Neuronal stem cell (in vitro differentiated cells): ENCODE measurements at regions not wholly inside any gene's neighbourhood (a gene's known extent, or its start where the extent isn't known, plus 50 kb on each side); places are given as distances from the start of the nearest gene placed in this dataset.

Experiments used
- DNase-seq: peaks from one replicate; pipeline ENCODE4 v3.0.0-alpha.2; 2013; ENCODE audit warnings: low spot score
- H2AFZ ChIP-seq: one replicate; pipeline ENCODE4 v1.6.1; 2013; ENCODE audit warnings: mild to moderate bottlenecking, low read length, inconsistent platforms
- H2AK5ac ChIP-seq: 2 replicates; pipeline ENCODE4 v1.6.1; 2013; ENCODE audit warnings: low read depth, mild to moderate bottlenecking, inconsistent platforms, low read length, moderate library complexity, mixed read lengths
- H2BK120ac ChIP-seq: 2 replicates; pipeline ENCODE4 v1.6.1; 2013; ENCODE audit warnings: low read depth, mild to moderate bottlenecking, inconsistent platforms, low read length, moderate library complexity, mixed read lengths
- H2BK12ac ChIP-seq: one replicate; pipeline ENCODE4 v1.6.1; 2013; ENCODE audit warnings: low read length, inconsistent platforms
- H2BK15ac ChIP-seq: 2 replicates; pipeline ENCODE4 v1.6.1; 2013; ENCODE audit warnings: mild to moderate bottlenecking, low read length, inconsistent platforms, mixed read lengths
- H2BK5ac ChIP-seq: one replicate; pipeline ENCODE4 v1.6.1; 2013; ENCODE audit warnings: inconsistent platforms, mild to moderate bottlenecking, low read length, moderate library complexity
- H3K14ac ChIP-seq: one replicate; pipeline ENCODE4 v1.6.1; 2013; ENCODE audit warnings: low read length, inconsistent platforms
- H3K18ac ChIP-seq: 2 replicates; pipeline ENCODE4 v1.6.1; 2013; ENCODE audit warnings: low read length, inconsistent platforms
- H3K23ac ChIP-seq: 2 replicates; pipeline ENCODE4 v1.6.1; 2013; ENCODE audit warnings: low read depth, mild to moderate bottlenecking, mixed read lengths, low read length, inconsistent platforms; ENCODE audit not compliant: poor library complexity
- H3K27ac ChIP-seq: replicated peaks from 3 replicates; pipeline ENCODE4 v1.5.1; 2013; ENCODE audit warnings: low read length, inconsistent platforms
- H3K27me3 ChIP-seq, 3 experiments: 2 replicates each; pipeline ENCODE4 v1.6.1; 2013; ENCODE audit warnings: low read length in 3 of 3, mild to moderate bottlenecking in 2 of 3, inconsistent platforms in 1 of 3, low read depth in 1 of 3, mixed read lengths in 1 of 3, moderate library complexity in 1 of 3; ENCODE audit not compliant: control insufficient read depth in 3 of 3, insufficient read depth in 3 of 3
- H3K36me3 ChIP-seq, 2 donors: replicated peaks in 1 of 2; 2 replicates each; pipeline ENCODE4 v1.6.1; 2013; ENCODE audit warnings: low read length in 2 of 2; ENCODE audit not compliant: control insufficient read depth in 2 of 2, insufficient read depth in 2 of 2
- H3K4ac ChIP-seq: 2 replicates; pipeline ENCODE4 v1.6.1; 2013; ENCODE audit warnings: inconsistent platforms, mild to moderate bottlenecking, low read length, moderate library complexity
- H3K4me1 ChIP-seq, 2 donors: 1 replicate in 1 of 2; 2 replicates in 1 of 2; pipeline ENCODE4 v1.6.1; 2013; ENCODE audit warnings: low read length in 2 of 2, low read depth in 1 of 2; ENCODE audit not compliant: control insufficient read depth in 2 of 2, insufficient read depth in 1 of 2
- H3K4me2 ChIP-seq: one replicate; pipeline ENCODE4 v1.6.1; 2013; ENCODE audit warnings: mild to moderate bottlenecking, low read length, inconsistent platforms; ENCODE audit not compliant: insufficient read depth, poor library complexity, severe bottlenecking
- H3K4me3 ChIP-seq, 2 donors: 2 replicates each; pipeline ENCODE4 v1.5.1; 2013; ENCODE audit warnings: low read length in 2 of 2, mild to moderate bottlenecking in 2 of 2, inconsistent platforms in 1 of 2, moderate library complexity in 1 of 2
- H3K79me1 ChIP-seq: one replicate; pipeline ENCODE4 v1.6.1; 2013; ENCODE audit warnings: low read depth, mild to moderate bottlenecking, inconsistent platforms, low read length, moderate library complexity
- H3K9ac ChIP-seq: one replicate; pipeline ENCODE4 v1.6.1; 2013; ENCODE audit warnings: mild to moderate bottlenecking, low read depth, low read length, inconsistent platforms; ENCODE audit not compliant: poor library complexity
- H3K9me3 ChIP-seq, 2 donors: replicated peaks in 1 of 2; 2 replicates each; pipeline versions ENCODE3 to v1.6.1; 2013; ENCODE audit warnings: low read length in 2 of 2, mild to moderate bottlenecking in 2 of 2, inconsistent platforms in 1 of 2, low read depth in 1 of 2, mixed read lengths in 1 of 2, moderate library complexity in 1 of 2; ENCODE audit not compliant: control insufficient read depth in 2 of 2, insufficient read depth in 1 of 2
- H4K8ac ChIP-seq: one replicate; pipeline ENCODE4 v1.6.1; 2013; ENCODE audit warnings: low read depth, mild to moderate bottlenecking, inconsistent platforms, low read length, moderate library complexity
- H4K91ac ChIP-seq: one replicate; pipeline ENCODE4 v1.6.1; 2013; ENCODE audit warnings: low read length, low read depth, mild to moderate bottlenecking, inconsistent platforms; ENCODE audit not compliant: poor library complexity
- WGBS, 2 donors: extraction: QIAGEN DNeasy Blood & Tissue Kit; methylation state at CpG; one replicate each; pipeline ENCODE4 v1.1.7; 2013; ENCODE audit warnings: missing lambda C conversion rate in 2 of 2, mixed read lengths in 1 of 2; ENCODE audit not compliant: insufficient read length in 2 of 2, insufficient replicate concordance in 1 of 2; ENCODE audit errors: extremely low coverage in 2 of 2; 5-methylcytosine and 5-hydroxymethylcytosine counted together

DNA sequence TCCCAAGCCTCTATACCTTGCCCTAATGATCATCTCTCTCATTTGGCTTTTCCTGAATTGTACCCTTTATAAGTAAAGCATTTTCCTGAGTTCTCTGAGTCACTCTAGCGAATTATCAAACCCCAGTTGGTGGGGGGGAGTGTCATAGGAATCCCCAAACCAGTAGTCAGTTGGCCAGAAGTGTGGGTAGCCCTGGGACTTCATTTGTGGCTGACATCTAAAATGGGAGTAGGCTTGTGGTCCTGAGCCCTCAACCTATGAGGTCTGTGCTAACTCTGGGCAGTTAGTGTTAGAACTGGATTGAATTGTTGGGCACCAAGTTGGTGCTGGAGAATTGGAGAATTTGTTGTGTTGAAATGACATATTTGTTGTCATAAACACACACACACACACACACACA is 91.3 kb downstream of the BBS10 start:
- Histone ChIP-seq H3K14ac (no peak overlapping the region), H4K91ac (no peak overlapping the region), H2BK15ac (no peak overlapping the region), H2BK120ac (no peak overlapping the region), H2BK5ac (no peak overlapping the region), H3K27me3 (no peaks in the 10 kb centered on the region), H3K79me1 (no peaks in the 10 kb centered on the region), H3K18ac (no peak overlapping the region), H3K4ac (no peak overlapping the region), H3K4me2 (no peak overlapping the region), H3K27ac (no peak overlapping the region), H3K9me3 (no peaks in the 10 kb centered on the region), H3K4me1 (peaks cover 0 to 1% of the 10 kb centered on the region in 2 donors), H3K4me3 (no peak overlapping the region), H4K8ac (no peak overlapping the region), H3K9ac (no peak overlapping the region), H3K36me3 (no peaks in the 10 kb centered on the region), H3K23ac (no peak overlapping the region), H2AFZ (no peak overlapping the region), H2BK12ac (no peak overlapping the region), H2AK5ac (no peak overlapping the region)
- no peak for DNase-seq
- no CpG with 5 or more reads among the region's 1 CpG for WGBS, 2 donors

- no peak overlapping the region for H2BK15ac ChIP-seq
- H2BK5ac ChIP-seq, result no peak overlapping the region
- no peaks in the 10 kb centered on the region for H3K27me3 ChIP-seq
- H3K9ac ChIP-seq, result no peak overlapping the region
- no peak overlapping the region for H3K14ac ChIP-seq
- no peak overlapping the region for H2BK120ac ChIP-seq
- H3K4me1 ChIP-seq, result peaks cover 0 to 1% of the 10 kb centered on the region in 2 donors
- no peak overlapping the region for H3K4ac ChIP-seq
- no peak overlapping the region for H4K8ac ChIP-seq
- H3K18ac ChIP-seq, result no peak overlapping the region
- no CpG with 5 or more reads among the region's 2 CpGs for WGBS, 2 donors
- H3K23ac ChIP-seq, result no peak overlapping the region
- H3K4me2 ChIP-seq, result no peak overlapping the region
- no peak overlapping the region for H3K27ac ChIP-seq
- no peak overlapping the region for H2BK12ac ChIP-seq
- H3K79me1 ChIP-seq, result no peaks in the 10 kb centered on the region
- H3K9me3 ChIP-seq, result no peaks in the 10 kb centered on the region
- no peaks in the 10 kb centered on the region for H3K36me3 ChIP-seq
- H4K91ac ChIP-seq, result no peak overlapping the region
- no peak overlapping the region for H3K4me3 ChIP-seq
- H2AFZ ChIP-seq, result no peak overlapping the region
- no peak for DNase-seq
- no peak overlapping the region for H2AK5ac ChIP-seq
These were observed 91.9 kb downstream of the BBS10 start for GRCh38 chr12:76256321-76256720.

DNA sequence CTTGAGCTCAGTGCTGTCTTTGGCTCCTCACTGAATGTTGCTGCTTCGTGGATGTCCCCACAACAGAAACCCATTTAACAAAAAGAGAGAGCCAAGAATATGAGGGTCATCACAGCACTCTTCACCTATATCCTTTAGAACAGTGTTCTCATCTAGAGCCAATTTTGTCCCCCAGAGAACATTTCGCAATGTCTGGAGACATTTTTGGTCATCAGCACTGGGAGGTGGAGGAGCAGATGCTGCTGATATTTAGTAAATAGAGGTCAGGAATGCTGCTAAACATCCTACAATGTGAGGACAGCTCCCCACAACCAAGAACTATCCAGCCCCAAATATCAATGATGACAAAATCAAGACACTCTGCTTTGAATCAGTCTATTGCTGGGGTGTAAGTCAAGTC is 92.5 kb downstream of the BBS10 start:
- Histone ChIP-seq H2BK12ac (no peak overlapping the region), H2BK15ac (no peak overlapping the region), H3K9ac (no peak overlapping the region), H3K9me3 (no peaks in the 10 kb centered on the region), H3K36me3 (no peaks in the 10 kb centered on the region), H3K27ac (no peak overlapping the region), H4K91ac (no peak overlapping the region), H2BK120ac (no peak overlapping the region), H4K8ac (no peak overlapping the region), H2AK5ac (no peak overlapping the region), H3K79me1 (no peaks in the 10 kb centered on the region), H2AFZ (no peak overlapping the region), H3K23ac (no peak overlapping the region), H3K14ac (no peak overlapping the region), H3K4me1 (peaks cover 0 to 1% of the 10 kb centered on the region in 2 donors), H3K4me3 (no peak overlapping the region), H3K4ac (no peak overlapping the region), H3K18ac (no peak overlapping the region), H3K27me3 (no peaks in the 10 kb centered on the region), H3K4me2 (no peak overlapping the region), H2BK5ac (no peak overlapping the region)
- no CpG with 5 or more reads among the region's 2 CpGs for WGBS, 2 donors
- no peak for DNase-seq

GRCh38 chr12:76255281-76255680 is 92.9 kb downstream of the BBS10 start:
- no peak overlapping the region for H2BK12ac ChIP-seq
- no peaks in the 10 kb centered on the region for H3K36me3 ChIP-seq
- H3K18ac ChIP-seq, result no peak overlapping the region
- H3K9me3 ChIP-seq, result no peaks in the 10 kb centered on the region
- H2BK5ac ChIP-seq, result no peak overlapping the region
- no peak overlapping the region for H2AK5ac ChIP-seq
- no peak overlapping the region for H2BK15ac ChIP-seq
- no peak overlapping the region for H3K4ac ChIP-seq
- H2BK120ac ChIP-seq, result no peak overlapping the region
- H3K4me1 ChIP-seq, result peaks cover 0 to 3% of the 10 kb centered on the region in 2 donors
- no peak for DNase-seq
- H3K27ac ChIP-seq, result no peak overlapping the region
- no peak overlapping the region for H3K14ac ChIP-seq
- H3K79me1 ChIP-seq, result no peaks in the 10 kb centered on the region
- no peaks in the 10 kb centered on the region for H3K27me3 ChIP-seq
- H2AFZ ChIP-seq, result no peak overlapping the region
- H3K23ac ChIP-seq, result no peak overlapping the region
- no peak overlapping the region for H4K8ac ChIP-seq
- no peak overlapping the region for H3K9ac ChIP-seq
- no CpG with 5 or more reads among the region's 3 CpGs for WGBS, 2 donors
- no peak overlapping the region for H3K4me3 ChIP-seq
- no peak overlapping the region for H3K4me2 ChIP-seq
- no peak overlapping the region for H4K91ac ChIP-seq
